ENCODE measurements at regions not wholly inside any gene's neighbourhood (a gene's known extent, or its start where the extent isn't known, plus 50 kb on each side); places are given as distances from the start of the nearest gene placed in this dataset.

DNA sequence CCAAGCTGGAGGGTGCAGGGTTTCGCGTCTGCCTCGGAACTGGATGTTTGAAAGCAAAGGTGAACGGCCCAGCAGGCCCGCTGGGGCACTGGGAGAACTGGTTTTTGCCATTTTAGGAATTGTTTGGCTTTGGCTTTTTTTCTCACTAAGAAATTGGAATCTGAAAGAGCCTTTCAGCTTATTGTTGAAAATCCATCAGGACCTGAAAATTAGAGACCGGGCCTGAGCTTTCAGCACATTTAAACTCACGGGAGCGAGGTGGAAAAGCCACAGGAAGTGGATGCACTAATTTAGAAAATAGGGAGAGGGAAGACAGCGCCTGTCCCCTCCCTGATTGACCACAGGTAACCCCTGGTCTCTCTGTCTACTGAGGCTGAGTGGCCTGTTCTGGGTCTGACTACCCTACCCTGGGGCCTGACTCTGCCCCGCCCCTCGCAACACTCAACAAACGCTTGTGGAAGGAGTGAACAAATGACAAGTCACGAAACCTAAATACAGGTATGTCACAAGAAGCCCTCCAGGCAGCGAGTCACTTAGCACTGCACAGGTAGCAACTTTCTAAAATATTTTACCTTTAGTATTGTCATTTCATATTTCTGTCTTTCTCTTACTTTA, 100.3 kb upstream of the MBOAT2 start:
- no peak for DNase-seq

DNA sequence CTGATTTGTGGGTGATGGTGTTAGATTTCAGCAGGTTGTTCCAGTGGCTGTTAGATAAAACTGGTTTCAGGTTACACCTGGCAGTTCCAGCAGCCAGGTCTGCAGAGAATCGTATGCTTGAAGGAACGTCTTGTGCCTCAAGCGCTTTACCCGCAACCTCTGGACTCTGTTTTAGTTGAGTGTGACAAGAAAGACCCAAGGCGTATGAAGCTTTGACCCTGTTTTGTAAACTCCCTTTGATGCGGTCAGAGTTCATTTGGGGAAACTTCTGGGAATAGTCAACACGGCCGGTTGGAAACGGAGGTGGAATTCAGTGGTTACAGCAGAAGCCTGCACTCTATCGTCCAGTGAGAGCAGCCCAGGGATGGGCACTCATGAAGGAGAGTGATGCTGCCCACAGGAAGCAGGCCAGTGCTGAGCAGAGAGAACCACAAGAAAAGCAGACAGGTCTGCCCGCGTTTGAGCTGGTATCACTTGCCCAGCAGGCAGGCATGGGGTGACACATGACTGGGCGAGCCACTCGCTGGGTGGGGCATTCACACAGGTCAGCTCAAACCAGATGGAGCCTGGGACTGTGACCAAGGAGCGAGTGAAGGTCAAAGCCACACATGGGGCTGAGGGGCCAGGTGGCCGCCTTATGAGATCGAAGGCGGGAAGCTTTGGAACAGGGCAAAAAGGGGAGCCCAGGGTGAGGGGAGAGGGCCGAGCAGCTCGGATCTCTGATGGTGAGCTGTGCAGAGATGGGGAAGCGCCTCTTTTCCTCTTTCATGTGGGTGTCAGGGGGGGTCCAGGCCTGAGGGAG, 99.6 kb upstream of the MBOAT2 start:
- peak; percentile 43 for DNase-seq

DNA sequence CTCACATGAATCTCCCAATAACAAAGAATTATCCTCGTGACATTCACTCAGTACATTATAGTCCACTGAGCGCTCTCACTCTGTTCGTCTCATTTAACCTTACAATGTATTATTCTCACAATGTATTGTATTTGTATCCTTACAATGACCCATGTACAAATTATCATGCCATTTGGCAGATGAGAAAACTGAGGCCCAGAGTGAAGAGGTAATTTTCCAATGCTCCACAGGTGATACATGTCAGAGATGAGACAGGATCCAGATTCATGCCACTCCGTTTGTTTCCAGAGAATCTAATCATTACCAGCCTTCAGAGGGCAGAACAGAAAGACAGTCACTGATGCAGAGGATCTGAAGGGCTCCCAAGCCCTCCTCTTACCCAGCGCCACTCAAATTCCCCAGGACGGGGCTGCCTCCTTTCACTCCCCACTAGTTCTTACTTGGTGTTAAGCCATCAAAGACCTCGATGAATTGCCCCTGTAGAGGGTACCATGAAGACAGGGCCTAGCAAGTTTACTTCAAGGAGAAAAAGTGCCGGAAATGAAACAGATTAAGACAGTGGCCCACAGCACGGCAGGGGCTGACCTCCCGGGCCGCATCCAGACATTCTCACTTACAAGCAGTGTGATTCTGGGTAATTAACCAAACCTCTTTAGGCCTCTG, 98.4 kb upstream of the MBOAT2 start:
- no peak for DNase-seq

DNA sequence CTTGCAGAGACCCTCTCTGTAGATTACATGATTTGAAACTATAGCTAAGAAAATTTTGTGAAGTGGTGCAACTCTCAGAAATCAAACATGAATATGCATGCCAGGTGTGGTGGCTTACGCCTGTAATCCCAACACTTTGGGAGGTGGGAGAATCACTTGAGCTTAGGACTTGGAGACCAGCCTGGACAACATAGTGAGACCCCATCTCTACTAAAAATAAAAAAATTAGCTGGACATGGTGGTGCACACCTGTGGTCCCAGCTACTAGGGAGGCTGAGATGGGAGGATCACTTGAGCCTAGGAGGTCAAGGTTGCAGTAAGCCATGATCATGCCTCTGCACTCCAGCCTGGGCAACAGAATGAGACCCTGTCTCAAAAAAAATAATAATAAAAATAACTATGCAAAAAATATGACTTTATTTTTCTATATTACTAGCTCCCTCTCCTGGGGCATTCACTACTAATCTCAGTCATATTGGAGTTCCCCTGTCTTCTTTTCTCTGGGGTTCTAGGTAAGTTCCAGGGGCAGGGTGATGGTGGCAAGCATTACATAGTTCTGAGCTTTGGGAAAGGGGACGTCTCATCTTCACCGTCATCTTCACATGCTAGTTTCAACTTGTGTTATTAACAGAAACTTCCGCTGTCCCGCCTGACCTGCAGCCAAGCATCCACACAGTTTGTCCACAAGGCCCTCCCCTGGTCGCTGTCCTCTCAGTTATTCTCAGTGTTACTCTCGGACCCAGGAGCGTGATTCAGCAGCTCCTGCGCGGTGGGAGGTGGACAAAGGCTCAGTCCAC, 96.8 kb upstream of the MBOAT2 start:
- no peak for DNase-seq

DNA sequence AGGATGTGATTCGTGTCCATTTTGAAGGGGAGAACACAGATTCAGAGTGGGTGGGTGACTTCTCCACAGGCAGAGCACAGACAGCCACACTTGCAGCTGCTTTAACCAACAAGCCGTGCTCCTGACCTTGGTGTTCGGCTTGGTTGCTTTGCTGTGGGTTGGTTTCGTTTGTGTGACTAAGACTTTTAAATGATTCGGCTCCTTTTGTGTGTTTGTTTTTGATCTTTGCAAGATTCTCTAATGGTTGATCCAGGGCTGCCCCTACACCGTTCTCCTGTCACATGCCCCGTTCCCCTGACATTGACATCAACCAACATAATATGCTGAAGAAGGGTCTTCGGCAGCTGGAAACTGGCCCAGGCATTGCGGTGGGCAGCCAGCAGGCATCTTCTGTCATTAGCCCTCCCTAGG, 95.9 kb upstream of the MBOAT2 start:
- no peak for DNase-seq

DNA sequence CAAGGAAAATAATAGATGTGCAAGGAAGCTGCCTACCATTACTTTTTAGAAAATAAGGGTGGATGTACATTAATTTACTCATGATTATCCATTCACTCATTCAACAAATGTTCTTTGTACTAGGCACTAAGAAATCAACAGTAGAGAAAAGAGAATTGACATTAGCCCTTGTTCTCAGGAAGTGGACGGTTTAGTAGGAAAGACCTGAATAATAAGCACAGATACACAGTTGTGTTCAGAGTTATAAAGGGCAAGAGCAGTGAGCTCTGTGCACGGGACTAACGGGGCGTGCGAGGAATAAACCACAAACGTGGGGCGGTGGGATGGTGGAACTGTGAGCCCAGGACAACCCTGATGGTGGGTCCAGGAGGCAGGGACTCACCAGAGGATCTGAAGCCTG, 94.4 kb upstream of the MBOAT2 start:
- no peak for DNase-seq

DNA sequence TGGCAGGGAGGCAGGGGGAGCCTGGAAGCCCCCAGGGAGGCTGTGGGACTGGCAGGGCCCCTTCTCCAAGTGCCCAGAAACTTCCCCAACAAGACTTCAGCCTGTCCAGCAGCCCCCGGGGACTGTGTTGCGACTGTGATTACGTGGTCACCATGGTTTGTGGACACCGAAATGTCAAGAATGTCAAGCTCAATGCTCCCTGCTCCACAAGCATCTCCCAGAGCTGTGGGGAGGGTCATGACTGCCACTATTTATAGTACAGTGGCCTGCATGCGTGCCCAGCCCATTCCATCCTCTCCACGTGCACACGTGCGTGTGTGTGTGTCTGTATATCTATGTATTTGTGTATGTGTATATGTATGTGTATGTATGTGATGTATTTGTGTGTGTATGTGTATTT, 93.8 kb upstream of the MBOAT2 start:
- no peak for DNase-seq

DNA sequence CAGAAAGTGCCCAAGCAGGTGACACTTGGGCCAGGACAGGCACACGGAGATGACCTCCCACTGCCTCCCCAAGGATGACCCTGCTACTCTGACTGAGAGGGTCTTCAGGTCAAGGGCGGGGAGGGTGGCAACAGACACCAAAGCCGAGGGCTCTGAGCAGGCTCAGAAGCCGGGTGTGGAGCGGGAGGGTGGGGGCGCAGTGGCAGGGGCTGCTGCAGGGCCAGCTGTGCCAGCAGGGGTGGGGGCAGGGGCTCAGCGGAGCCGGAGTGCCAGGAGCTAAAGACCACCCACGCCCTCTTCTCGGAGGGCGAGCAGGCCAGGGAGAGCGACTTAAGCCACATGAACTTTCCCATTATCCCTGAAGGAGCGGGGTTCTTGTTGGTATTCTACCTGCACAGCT, 93.3 kb upstream of the MBOAT2 start:
- DNase-seq, result no peak

DNA sequence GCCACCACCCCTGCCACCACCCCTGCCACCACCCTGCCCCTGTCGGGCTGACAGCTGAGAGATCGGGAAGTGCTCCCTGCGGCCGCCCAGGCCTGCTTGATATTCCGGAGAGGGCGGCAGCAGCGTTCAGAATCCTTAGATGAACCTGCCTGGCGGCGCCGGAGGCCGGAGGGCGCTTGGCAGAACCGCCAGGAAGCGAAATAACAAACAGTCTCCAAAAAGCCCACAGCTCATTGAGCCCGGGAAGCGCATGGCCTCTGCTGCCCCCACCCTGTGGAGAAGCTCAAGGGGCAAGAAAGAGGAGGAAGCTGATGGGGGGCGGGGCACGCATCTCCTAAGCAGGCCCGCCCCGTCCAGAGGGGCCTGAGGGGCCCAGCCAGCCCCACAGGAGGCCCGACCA, 92.2 kb upstream of the MBOAT2 start:
- DNase-seq, result no peak

DNA sequence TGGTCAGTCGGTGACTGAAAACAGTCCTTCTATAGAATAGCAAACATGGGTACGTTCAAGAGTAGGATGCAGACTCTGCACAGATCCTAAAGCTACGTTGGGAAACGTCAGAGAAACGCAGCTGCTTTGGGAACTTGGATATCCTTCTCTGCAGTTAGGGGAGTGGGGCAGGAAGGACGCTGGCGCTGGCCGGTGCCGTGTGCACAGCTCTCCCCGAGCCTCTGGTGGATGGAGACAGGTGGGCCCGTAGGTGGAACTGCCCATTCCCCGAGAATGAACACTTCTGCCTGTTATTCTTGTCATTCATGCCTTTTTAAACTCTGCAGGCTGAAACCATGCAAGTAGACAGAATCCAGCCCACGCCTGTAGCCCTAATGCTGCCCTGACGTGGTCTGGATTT, 91.7 kb upstream of the MBOAT2 start:
- no peak for DNase-seq

DNA sequence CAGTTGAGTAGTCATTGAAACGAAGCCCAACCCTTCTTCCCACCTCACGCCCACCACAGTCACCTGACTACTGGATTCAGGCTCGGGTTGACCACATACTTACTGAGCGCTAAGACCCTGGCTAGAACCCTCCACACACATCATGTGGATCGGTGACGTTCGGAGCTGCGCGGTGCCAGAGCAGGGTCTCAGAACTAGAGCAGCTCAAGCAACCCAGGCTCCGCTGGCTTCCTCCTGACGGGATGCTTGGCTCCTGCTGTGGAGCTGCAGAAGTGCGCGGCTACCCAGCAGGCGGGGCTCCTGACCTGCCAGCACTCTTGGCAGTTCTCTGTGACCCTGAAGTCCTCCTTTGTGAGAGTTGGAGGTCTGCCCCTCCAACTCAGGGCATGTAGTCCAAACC, 90.6 kb upstream of the MBOAT2 start:
- DNase-seq, result no peak

DNA sequence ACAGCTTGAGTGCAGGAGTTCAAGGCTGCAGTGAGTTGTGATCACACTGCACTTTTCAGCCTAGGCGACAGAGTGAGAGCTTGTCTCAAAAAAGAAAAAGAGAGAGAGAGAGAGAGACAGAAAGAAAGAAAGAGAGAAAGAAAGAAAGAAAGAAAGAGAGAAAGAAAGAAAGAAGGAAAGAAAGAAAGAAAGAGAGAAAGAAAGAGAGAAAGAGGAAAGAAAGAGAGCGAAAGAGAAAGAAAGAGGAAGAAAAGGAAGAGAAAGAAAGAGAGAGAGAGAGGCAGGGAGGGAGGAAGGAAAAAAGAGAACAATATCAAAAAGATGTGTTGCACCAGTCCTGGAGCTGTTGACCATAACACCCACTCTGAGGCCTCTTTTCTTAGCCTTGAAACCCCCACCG, 89.8 kb upstream of the MBOAT2 start:
- DNase-seq, result no peak

DNA sequence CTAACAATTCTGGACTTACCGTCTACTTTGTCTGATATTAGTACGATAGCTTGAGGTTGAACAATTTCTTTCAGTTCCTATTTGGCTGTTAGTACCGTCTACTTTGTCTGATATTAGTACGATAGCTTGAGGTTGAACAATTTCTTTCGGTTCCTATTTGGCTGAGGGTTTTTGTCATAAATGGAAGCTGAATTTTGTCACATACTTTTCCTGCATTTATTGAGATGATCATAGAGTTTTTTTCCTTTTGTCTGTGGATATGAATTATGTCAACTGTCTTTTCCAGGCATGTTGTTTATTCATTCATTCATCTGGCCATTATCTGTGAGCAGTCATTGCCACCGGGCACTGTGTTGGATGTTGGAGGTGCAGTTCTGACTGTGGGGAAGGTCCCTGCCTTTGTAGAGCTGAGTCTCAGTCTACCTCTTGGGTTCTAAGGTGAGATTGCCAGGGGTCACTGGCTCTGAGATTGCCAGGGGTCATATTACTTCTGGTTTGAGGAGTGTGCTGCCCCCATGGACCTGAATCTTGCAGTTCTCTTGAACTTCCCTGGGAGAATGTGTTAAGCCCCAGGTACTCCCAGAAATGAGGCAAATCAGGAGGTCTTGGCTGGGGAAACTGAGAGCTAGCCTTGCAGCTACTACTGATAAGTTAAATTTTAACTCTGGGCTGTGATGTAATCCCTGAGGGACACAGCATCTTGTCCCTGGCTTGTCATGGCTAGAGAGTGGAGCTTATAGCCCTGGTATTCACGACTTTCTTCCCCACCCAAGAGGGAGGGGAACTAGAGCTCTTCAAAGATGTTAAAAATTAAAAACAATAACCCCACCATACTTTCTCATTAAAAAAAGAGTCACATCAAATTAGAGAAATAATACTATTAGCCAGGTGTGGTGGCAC, 89.1 kb upstream of the MBOAT2 start:
- no peak for DNase-seq

DNA sequence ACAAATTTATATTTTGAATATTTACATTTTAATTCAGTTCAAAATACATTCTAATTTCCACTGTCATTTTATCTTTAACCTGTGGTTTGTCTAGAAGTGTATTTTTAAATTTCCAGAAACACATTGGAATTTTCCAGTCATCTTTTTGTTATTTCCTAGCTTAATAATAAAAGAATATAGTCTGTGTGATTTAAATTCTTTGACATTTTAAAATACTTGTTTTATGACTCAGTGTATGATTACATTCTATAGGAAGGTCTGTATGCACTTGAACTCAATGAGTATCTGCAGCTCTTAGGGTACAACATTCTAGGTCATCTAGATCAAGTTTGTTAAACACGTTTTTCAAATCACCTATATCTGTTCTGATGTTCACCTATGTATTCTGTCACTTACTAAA, 88.3 kb upstream of the MBOAT2 start:
- DNase-seq, result no peak

DNA sequence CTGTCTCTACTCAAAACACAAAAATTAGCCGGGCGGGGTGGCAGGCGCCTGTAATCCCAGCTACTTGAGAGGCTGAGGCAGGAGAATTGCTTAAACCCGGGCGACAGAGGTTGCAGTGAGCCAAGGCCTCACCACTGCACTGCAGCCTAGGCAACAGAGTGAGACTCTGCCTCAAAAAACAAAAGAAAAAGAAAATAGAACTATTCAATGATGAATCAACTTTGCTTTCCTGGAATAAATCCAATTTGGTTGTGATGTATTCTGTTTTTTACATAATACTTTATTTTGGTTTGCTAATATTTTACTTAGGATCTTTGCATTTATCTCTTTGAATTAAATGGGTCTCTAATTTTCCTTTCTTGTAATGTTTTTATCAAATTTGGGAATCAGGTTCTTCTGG, 86.3 kb upstream of the MBOAT2 start:
- no peak for DNase-seq

DNA sequence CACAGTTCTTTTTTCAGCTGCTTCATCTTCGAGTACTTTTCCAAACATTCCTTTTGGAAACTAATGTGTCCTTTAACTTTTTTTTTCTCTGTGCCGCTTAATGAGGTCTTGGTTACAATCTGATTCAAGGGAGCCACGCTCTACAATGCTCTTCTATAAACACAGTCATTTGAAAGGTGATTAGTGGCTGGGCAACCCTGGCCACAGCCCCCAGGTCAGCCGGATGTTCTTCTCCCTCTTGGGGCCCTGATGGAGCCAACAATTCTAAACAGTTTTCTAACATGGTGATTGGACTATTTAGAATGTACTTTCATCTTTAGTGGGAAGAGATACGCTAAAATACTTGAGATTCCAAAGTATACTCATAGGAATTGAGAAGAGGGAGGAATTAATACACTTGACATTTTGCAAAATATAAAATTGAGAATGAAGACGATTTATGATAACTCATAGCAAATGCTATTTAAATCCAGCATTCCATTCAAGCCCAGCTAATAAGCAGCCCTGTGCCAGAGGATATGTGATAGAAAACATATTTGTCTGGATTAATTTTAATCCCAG, 83.7 kb upstream of the MBOAT2 start:
- no peak for DNase-seq

DNA sequence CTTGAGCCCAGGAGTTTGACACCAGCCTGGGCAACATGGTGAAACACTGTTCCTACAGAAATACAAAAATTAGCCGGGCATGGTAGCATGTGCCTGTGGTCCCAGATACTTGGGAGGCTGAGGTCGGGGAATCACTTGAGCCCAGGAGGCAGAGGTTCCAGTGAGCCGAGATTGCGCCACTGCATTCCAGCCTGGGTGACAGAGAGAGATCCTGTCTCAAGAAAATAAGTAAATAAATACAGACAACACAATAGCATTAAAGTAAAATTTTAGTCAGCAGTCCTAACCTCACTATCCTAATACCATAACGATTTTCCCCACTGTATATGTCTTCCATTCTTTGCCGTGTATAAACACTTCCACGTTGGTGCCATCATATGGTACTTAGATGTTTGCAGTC, 83.0 kb upstream of the MBOAT2 start:
- DNase-seq, result no peak

DNA sequence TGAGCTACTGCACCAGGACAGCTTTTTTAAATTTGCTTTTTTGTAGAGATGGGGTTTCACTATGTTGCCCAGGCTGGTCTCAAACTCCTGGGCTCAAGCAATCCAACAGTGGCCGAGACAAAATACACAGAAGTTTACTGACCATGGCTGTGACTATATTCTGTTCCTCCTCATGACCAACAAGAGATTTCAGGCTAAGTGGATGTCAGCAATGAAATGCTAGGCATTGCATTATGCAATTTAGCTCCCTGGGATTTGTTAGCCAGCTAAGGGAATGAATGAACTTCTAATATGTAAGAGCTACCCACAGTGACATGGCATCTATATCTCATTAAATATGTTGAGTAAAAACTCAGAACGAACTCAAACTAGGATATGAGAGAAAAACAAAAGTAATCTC, 81.9 kb upstream of the MBOAT2 start:
- no peak for DNase-seq

DNA sequence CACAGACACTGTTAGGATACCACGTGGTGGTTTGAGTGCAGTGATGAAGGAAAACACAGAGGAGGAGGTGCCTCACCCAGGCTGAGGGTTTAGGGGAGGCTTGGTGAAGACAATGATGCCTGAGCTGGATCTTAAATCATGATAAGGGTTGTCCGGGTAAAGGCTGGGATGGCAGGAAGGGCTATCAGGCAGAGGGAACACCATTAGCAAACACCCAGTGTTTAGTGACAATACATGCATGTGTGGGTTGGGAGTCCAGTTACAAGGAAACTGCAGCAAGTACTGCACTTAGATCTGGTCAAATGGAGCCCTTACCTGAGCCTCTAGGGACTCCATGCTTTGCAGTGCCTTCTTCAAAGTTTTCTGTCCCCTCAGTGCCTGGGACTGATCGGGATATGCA, 79.8 kb upstream of the MBOAT2 start:
- DNase-seq, result no peak

DNA sequence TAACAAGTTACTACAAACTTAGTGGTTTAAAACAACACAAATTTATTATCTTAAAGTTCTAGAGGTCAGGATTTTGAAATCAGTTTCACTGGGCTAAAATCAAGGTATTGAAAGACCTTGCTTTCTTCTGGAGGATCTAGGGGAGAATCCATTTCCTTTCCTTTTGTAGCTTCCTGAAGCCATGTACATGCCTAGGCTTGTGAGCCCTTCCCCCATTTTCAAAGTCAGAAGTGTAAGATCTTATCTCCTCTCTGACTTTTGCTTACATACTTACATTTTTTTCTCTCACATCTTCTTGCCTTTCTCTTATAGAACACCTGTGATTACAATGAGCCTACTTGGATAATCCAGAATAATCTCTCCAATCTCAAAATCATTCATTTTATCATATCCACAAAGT, 78.7 kb upstream of the MBOAT2 start:
- no peak for DNase-seq

DNA sequence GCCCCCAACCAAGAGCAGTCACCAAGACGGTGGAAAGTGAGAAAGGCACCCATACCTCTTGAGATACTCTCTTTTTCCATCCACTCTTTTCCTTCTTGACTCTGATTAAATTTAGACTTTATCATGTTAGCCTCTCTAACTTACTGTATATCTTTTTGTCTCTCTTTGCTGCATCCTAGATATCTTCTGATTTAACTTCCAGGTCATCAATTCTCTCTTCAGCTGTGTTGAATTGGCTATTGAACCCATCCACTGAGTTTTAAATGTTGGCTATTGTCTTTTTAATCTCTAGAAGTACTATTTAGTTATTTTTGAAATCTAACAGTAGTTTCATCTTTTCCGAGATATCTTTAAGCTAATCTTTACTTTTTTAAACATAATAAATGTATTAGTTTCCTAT, 78.3 kb upstream of the MBOAT2 start:
- no peak for DNase-seq

DNA sequence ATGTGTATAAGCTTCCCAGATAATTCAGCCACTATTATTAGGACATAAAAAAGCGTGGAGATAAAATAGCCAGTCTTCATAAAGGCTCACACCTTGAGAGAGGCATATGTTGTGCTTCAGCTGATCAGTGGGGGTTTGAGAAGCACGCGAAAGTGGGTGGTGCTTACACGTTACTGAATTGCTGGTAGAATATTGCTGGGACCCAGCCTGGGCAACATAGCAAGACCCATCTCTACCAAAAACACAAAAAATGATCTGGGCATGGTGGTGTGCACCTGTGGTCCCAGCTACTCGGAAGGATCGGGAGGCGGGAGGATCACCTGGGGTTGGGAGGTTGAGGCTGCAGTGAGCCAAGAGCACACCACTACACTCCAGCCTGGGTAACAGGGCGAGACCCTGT, 74.9 kb upstream of the MBOAT2 start:
- no peak for DNase-seq

Data from NCI-H510A treated with DMSO at 0.1 percent for 48 hours (cell line).